GM06990 (cell line): ENCODE measurements at regions not wholly inside any gene's neighbourhood (a gene's known extent, or its start where the extent isn't known, plus 50 kb on each side); places are given as distances from the start of the nearest gene placed in this dataset.

Source experiments
- DNase-seq: peaks from one replicate; pipeline ENCODE4 v3.0.0-alpha.2; 2011; ENCODE audit not compliant: insufficient read length; ENCODE audit errors: extremely low read depth
- H3K27me3 ChIP-seq: replicated peaks from 2 replicates; pipeline ENCODE4 v1.6.0; 2011; ENCODE audit warnings: low read length; ENCODE audit not compliant: control insufficient read depth, insufficient read depth
- H3K36me3 ChIP-seq: 2 replicates; pipeline ENCODE4 v1.5.1; 2011; ENCODE audit warnings: low read length; ENCODE audit not compliant: control insufficient read depth, insufficient read depth
- H3K4me3 ChIP-seq: replicated peaks from 2 replicates; pipeline ENCODE4 v1.5.1; 2011; ENCODE audit warnings: low read depth, mild to moderate bottlenecking, control low read depth, low read length
- TF ChIP-seq, protein P1 (sequence below): IDR thresholded peaks from 2 replicates; pipeline ENCODE4 v1.5.1; 2011; ENCODE audit warnings: low read length, control low read depth, mild to moderate bottlenecking, inconsistent platforms; ENCODE audit not compliant: insufficient read depth, poor library complexity, severe bottlenecking

DNA sequence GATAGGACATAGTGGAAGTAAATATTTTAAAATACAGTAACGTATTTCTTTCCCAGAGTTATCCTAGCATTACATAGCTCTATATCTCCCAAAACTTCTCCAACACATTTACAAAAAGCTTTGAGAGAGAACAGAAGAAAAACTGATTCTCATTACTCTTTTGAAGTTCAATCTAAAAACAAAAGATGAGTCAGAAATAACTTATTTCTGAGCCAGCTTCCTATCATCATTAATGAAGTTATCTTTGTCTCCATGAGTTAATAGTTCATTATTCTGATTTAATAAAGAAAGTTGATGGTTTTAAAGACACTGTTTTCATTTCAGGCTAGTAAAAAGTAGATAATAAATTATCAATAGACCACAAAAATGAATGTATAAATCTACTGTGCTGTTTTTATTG, 446.7 kb upstream of the SPRY2 start:
- TF ChIP-seq, protein P1, sequence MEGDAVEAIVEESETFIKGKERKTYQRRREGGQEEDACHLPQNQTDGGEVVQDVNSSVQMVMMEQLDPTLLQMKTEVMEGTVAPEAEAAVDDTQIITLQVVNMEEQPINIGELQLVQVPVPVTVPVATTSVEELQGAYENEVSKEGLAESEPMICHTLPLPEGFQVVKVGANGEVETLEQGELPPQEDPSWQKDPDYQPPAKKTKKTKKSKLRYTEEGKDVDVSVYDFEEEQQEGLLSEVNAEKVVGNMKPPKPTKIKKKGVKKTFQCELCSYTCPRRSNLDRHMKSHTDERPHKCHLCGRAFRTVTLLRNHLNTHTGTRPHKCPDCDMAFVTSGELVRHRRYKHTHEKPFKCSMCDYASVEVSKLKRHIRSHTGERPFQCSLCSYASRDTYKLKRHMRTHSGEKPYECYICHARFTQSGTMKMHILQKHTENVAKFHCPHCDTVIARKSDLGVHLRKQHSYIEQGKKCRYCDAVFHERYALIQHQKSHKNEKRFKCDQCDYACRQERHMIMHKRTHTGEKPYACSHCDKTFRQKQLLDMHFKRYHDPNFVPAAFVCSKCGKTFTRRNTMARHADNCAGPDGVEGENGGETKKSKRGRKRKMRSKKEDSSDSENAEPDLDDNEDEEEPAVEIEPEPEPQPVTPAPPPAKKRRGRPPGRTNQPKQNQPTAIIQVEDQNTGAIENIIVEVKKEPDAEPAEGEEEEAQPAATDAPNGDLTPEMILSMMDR, result no peak
- no peaks in the 10 kb centered on the region for H3K27me3 ChIP-seq

DNA sequence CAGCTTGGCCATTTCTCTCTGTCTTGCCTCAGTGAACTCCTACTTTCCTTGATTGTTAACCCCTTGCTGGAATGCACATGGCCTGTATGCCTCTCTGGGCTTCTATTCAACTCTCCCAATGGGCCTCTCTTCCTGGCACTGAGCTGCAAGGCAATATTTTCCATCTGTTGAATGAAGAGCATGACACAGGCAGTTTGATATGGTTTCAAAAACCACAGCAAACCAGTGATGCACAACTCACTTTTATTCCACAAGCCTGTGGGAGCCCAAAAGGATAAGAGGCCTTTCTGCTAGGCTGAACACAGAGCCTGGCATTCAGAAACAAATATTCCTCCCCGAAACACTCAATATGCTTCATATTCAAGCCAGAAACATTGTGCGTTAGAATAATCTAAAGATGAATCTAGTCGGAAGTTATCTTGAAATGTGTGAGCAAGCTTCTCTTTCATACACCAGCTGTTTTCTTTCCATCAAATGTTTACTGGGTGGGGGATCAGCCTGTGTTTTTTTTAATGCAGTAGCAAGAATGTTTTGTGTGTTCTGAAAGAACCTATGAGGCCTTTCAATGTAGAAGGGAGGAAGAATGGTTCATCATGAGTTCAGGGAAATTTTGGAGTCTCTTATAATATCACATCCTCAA, 443.1 kb upstream of the SPRY2 start:
- no peak overlapping the region for H3K4me3 ChIP-seq
- no peaks in the 10 kb centered on the region for H3K27me3 ChIP-seq
- H3K36me3 ChIP-seq, result no peaks in the 10 kb centered on the region
- no peak for DNase-seq
- TF ChIP-seq, protein P1, result no peak

More for the DNA sequence above, 446.7 kb upstream of the SPRY2 start:
- H3K4me3 ChIP-seq, result no peak overlapping the region
- no peaks in the 10 kb centered on the region for H3K36me3 ChIP-seq
- DNase-seq, result no peak

DNA sequence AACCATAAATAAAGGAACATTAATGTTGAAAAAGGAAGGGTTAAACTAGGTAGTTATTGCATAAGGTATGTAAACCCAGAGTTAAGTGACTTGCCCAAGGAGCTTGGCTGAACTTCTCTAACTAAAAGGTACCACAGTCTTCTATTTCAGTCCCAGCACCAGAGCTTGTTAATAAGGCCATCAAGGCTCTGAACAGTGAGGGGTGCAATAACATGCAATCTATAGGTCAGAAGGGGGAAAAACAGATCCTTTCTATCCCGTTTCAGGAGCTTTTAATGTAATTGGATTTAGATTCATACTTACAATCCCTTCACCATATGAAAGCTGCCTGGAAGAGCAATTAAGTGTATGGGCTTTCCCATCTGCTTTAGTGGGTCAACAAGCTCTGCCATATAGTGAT, 441.5 kb upstream of the SPRY2 start:
- no peak for DNase-seq
- H3K27me3 ChIP-seq, result no peaks in the 10 kb centered on the region
- no peak overlapping the region for H3K4me3 ChIP-seq
- no peaks in the 10 kb centered on the region for H3K36me3 ChIP-seq
- TF ChIP-seq, protein P1, result no peak

DNA sequence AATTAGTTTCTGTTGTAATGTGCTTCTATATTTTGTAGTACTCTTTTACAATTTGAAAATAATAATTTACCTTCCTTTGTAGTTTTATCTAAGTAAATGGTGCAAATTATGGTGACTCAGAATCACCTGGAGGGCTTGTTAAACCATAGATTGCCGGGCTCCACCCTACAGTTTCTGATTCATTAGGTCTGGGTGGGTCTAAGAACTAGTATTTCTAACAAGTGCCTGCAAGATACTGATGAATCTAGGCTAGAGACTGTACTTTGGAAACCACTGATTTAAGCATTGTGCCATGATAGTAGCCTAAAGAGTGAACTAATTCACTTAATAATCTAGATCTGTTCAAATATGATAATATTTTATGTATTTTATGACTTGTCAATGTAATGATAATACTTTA, 437.4 kb upstream of the SPRY2 start:
- no peak for DNase-seq
- H3K4me3 ChIP-seq, result no peak overlapping the region
- no peaks in the 10 kb centered on the region for H3K27me3 ChIP-seq
- TF ChIP-seq, protein P1, result no peak
- H3K36me3 ChIP-seq, result no peaks in the 10 kb centered on the region

DNA sequence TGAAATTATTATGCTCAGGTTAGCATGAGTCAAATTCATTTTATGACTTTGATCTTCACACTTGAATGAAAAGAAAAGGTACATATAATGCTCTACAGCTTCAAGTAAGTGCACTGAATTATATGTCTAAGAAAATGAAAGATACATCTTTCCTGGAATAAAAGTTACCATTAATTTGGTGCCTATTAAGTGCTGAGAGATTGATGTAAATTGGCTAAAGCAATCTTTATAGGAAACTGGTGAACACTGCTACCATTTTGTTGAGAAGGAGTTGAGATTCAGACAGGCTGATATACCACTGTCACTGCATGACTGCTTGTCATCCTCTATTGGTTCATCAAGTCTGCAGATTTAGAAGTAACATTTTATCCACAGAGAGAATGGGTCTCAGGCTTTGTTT, 416.8 kb upstream of the SPRY2 start:
- H3K4me3 ChIP-seq, result no peak overlapping the region
- TF ChIP-seq, protein P1, result no peak
- H3K27me3 ChIP-seq, result no peaks in the 10 kb centered on the region
- H3K36me3 ChIP-seq, result no peaks in the 10 kb centered on the region
- no peak for DNase-seq

DNA sequence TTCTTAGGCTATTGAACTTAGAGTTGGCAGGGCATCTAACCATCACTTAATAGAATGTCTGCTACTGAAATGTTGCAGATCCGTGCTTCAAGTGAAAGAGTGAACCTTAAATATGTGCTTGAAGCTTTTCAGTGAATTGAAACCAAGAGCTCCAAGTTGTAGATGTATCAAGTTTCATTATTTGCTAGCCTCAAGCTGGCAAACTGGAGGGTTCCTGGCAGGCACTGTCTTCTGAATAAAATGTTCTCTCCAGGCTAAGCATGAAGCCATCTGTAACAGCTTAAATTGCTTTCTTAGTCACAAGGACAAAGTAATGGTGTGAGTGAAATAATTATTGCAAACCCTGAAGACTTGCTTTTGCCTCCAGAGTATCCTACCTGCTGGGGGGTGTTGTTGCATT, 415.0 kb upstream of the SPRY2 start:
- DNase-seq, result no peak
- Histone ChIP-seq H3K4me3 (no peak overlapping the region), H3K36me3 (no peaks in the 10 kb centered on the region), H3K27me3 (no peaks in the 10 kb centered on the region)
- TF ChIP-seq, protein P1, result no peak
